NT2/D1 (cell line): ENCODE measurements at regions not wholly inside any gene's neighbourhood (a gene's known extent, or its start where the extent isn't known, plus 50 kb on each side); places are given as distances from the start of the nearest gene placed in this dataset.

Experiments used
- DNase-seq: peaks from one replicate; pipeline ENCODE4 v3.0.0-alpha.2; 2011; ENCODE audit warnings: low read depth, low spot score
- H3K27me3 ChIP-seq: 2 replicates; pipeline ENCODE4 v1.6.0; 2011; ENCODE audit warnings: mild to moderate bottlenecking; ENCODE audit not compliant: insufficient read length, insufficient read depth
- H3K36me3 ChIP-seq: 2 replicates; pipeline ENCODE4 v1.6.1; 2011; ENCODE audit warnings: mild to moderate bottlenecking, low read length, mixed read lengths; ENCODE audit not compliant: insufficient read depth, insufficient read length
- H3K4me1 ChIP-seq: 2 replicates; pipeline ENCODE4 v1.5.1; 2011; ENCODE audit not compliant: insufficient read depth, insufficient read length
- H3K4me3 ChIP-seq: 2 replicates; pipeline ENCODE4 v1.5.1; 2011; ENCODE audit warnings: low read depth; ENCODE audit not compliant: insufficient read length
- H3K9ac ChIP-seq: 2 replicates; pipeline ENCODE4 v1.6.0; 2011; ENCODE audit warnings: low read depth; ENCODE audit not compliant: insufficient read length
- H3K9me3 ChIP-seq: 2 replicates; pipeline ENCODE4 v1.5.1; 2011; ENCODE audit warnings: mild to moderate bottlenecking, low read length; ENCODE audit not compliant: insufficient read depth
- SUZ12 ChIP-seq: IDR thresholded peaks from 2 replicates; pipeline ENCODE4 v1.6.1; 2011; ENCODE audit not compliant: insufficient read length, insufficient read depth; ENCODE audit errors: extremely low read depth
- YY1 ChIP-seq: IDR thresholded peaks from 2 replicates; pipeline ENCODE4 v1.6.1; 2011; ENCODE audit not compliant: insufficient read length, insufficient read depth
- ZNF274 ChIP-seq: IDR thresholded peaks from 2 replicates; pipeline ENCODE4 v1.6.1; 2011; ENCODE audit warnings: mild to moderate bottlenecking, low read depth, low read length

DNA sequence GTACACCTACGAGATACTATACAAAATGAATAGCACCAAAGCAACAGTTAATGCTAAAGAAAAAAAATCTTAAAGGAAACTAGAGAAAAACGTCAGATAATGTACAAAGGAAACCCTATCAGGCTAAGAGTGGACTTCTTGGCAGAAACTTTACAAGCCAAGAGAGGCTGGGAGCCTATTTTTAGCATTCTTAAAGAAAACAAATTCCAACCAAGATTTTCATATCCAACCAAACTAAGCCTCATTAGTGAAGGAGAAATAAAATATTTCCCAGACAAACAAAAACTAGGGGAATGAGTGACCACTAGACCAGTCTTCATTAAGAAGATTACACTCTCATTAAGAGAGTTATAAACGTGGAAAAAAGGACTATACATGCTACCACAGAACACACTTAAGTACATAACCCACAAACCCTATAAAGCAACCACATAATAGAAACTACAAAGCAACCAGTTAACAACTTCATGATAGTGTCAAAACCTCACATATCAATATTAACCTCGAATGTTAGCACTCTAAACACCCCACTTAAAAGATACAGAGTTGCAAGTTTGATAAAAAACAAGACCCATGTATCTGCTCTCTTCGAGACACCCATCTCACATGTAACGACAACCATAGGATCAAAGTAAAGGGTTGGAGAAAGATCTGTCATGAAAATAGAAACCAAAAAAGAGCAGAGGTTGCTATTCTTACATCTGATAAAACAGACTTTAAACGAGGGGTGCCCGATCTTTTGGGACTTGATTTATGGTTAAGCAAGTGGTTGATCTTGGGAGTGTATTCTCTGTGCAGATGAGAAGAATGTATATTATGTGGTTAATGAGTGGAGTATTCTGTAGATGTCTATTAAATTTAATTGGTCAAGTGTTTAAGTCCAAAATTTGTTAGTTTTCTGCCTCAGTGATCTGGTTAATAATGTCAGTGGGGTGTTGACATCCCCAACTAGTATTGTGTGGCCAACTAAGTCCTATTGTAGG lies 1301.4 kb downstream of the PLA2G4A start:
- Histone ChIP-seq H3K4me1 (no peaks in the 10 kb centered on the region), H3K9me3 (no peaks in the 10 kb centered on the region; the same call in 1 of the 2 replicates), H3K36me3 (no peaks in the 10 kb centered on the region), H3K4me3 (no peak overlapping the region), H3K9ac (no peak overlapping the region), H3K27me3 (no peaks in the 10 kb centered on the region)
- TF ChIP-seq SUZ12 (no peak), ZNF274 (no peak), YY1 (no peak)
- no peak for DNase-seq

DNA sequence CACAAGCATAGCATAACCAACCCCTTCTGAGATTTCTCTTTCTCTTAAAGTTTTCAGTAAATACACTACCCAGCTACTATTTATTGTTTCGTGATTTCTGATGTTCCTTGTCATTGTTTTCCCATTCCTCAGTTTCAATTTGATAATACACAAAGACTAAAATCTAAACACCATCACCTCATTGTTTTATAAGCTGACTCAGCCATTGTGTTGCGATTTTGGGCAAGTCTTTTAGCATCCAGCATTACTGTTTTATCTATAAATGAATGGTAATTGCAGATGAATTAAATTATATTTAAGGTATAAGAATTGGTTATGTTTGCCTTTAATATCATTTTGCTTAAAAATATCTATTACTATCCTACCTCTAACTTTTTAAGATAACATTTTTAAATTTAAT lies 1308.5 kb downstream of the PLA2G4A start:
- Histone ChIP-seq H3K36me3 (no peaks in the 10 kb centered on the region), H3K9me3 (peaks cover 6% of the 10 kb centered on the region), H3K27me3 (no peaks in the 10 kb centered on the region), H3K4me1 (no peaks in the 10 kb centered on the region), H3K4me3 (no peak overlapping the region), H3K9ac (no peak overlapping the region)
- TF ChIP-seq YY1 = no peak
- no peak for TF ChIP-seq ZNF274
- no peak for TF ChIP-seq SUZ12
- DNase-seq = no peak

DNA sequence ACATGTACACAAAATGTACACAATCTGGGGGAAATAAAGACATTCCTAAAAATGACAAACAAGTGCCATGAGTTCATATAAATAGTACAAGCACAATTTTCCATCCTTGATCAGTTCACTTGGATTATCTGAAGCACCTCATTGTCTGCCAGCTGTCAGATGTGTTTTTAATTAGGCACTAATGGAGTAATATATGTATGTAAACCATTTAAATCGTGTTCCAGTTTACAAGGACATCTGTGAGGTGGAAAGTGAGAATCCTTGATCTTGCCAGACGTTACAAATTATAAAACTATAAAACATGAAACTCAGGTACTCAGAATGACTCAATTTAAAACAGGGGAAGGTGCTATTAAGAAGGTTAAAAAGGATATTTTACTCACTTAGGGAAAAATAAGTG lies 1312.2 kb downstream of the PLA2G4A start:
- TF ChIP-seq ZNF274 (no peak), YY1 (no peak), SUZ12 (no peak)
- Histone ChIP-seq H3K9ac (no peak overlapping the region), H3K9me3 (peaks cover 6% of the 10 kb centered on the region), H3K4me3 (no peak overlapping the region), H3K4me1 (no peaks in the 10 kb centered on the region), H3K27me3 (no peaks in the 10 kb centered on the region), H3K36me3 (no peaks in the 10 kb centered on the region)
- no peak for DNase-seq

DNA sequence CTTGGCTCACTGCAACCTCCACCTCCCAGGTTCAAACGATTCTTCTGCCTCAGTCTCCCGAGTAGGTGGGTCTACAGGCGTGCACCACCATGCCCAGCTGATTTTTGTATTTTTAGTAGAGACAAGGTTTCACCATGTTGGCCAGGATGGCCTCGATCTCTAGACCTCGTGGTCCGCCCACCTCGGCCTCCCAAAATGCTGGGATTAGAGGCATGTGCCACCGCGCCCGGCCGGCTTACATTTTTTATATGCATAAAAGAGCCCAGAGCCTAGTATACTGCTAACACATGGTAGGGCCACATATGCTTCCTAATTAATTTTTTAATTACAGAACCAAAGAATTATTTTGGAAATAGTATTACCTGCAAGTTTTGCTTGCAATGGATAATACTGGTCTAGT lies 1325.4 kb downstream of the PLA2G4A start:
- TF ChIP-seq SUZ12 (no peak), YY1 (no peak), ZNF274 (no peak)
- no peaks in the 10 kb centered on the region for H3K27me3 ChIP-seq
- H3K4me3 ChIP-seq = no peak overlapping the region
- no peaks in the 10 kb centered on the region for H3K9me3 ChIP-seq
- DNase-seq = no peak
- no peaks in the 10 kb centered on the region for H3K4me1 ChIP-seq
- no peaks in the 10 kb centered on the region for H3K36me3 ChIP-seq
- H3K9ac ChIP-seq = no peak overlapping the region

DNA sequence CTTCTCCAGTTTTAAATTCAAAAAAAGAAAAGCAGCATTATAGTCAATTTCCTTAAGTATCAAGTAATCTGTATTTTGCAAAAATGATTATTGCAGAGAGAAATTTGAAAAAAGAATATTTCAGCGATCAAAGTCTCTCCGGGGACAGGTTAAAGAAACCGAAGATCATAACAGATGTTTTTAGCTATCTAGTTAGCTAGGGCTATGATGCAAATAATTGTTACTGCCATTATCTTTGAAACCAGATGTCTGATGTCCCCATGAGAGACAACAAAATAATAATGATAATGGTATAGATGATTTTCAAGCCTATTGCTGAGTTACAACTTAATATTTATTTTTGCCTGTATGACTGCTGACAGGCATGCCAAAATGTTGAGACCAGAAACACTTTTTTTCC lies 1326.0 kb downstream of the PLA2G4A start:
- DNase-seq = no peak
- TF ChIP-seq ZNF274 (no peak), SUZ12 (no peak), YY1 (no peak)
- H3K36me3 ChIP-seq = no peaks in the 10 kb centered on the region

DNA sequence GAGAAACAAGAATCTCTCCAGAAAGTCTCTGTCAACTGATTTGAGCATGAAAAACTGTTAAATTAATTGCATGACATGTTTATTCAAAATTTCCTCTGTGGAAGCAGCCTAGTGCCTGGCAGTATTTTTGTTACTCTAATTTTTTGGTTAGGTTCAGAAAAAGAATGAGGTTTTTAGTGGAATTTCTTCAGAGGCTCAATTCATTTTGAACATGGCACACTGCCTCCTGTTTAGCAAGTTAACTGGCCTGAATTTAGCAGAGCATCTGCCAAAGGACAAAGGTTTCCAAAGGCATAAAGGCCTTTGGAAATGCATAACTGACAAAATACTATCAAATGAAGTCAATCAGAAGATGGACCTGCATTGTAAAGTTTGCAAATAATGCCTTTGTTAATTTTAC lies 1326.5 kb downstream of the PLA2G4A start:
- no peak overlapping the region for H3K9ac ChIP-seq
- H3K9me3 ChIP-seq = no peaks in the 10 kb centered on the region
- no peaks in the 10 kb centered on the region for H3K27me3 ChIP-seq

More for the DNA sequence above, 1326.0 kb downstream of the PLA2G4A start:
- H3K27me3 ChIP-seq = no peaks in the 10 kb centered on the region
- H3K4me3 ChIP-seq = no peak overlapping the region
- no peaks in the 10 kb centered on the region for H3K4me1 ChIP-seq
- no peaks in the 10 kb centered on the region for H3K9me3 ChIP-seq
- no peak overlapping the region for H3K9ac ChIP-seq

DNA sequence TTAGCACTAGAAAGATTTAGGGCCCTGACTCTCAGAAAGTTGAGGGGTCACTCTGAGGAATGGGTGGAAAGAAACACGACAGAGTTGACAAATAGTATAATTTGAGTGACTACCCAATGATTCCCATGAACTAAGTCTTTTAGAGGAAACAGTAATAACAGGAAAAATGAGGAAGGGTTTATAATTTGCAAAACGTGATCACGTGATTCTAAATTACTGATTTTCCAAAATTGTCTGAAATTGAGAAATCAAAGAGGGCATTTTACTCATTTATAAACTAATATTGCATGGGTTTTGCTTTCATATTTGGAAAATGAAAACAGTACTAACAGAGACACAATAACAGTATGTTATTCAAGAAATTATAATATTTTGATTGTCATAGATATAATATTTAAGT lies 1335.7 kb downstream of the PLA2G4A start:
- H3K27me3 ChIP-seq = no peaks in the 10 kb centered on the region
- no peaks in the 10 kb centered on the region for H3K9me3 ChIP-seq
- no peak for DNase-seq
- no peak overlapping the region for H3K9ac ChIP-seq
- no peaks in the 10 kb centered on the region for H3K36me3 ChIP-seq
- TF ChIP-seq YY1 (no peak), SUZ12 (no peak), ZNF274 (no peak)
- no peaks in the 10 kb centered on the region for H3K4me1 ChIP-seq
- no peak overlapping the region for H3K4me3 ChIP-seq

More for the DNA sequence above, 1326.5 kb downstream of the PLA2G4A start:
- no peak for DNase-seq
- Histone ChIP-seq H3K4me3 (no peak overlapping the region), H3K4me1 (no peaks in the 10 kb centered on the region), H3K36me3 (no peaks in the 10 kb centered on the region)
- TF ChIP-seq ZNF274 = no peak
- no peak for TF ChIP-seq YY1
- TF ChIP-seq SUZ12 = no peak

DNA sequence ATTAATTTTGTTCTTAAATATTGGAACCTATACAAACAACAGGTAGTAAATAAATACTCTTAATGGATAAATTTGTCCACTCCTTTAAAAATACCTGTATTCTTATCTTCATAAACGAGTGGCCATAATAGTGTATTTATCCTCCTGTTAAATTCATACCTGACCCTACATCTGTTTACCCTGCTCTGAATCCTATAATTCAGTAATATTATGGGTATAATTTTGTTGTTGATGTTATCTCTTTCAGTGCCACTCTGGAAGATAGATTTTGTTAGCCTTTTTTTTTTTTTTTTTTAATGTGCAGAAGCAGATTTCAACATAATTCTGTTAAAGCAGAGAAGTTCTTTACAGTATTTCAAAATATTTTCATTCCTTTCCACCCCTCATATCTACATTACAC lies 1337.9 kb downstream of the PLA2G4A start:
- Histone ChIP-seq H3K9ac (no peak overlapping the region), H3K9me3 (no peaks in the 10 kb centered on the region), H3K4me3 (no peak overlapping the region), H3K4me1 (no peaks in the 10 kb centered on the region), H3K36me3 (no peaks in the 10 kb centered on the region), H3K27me3 (no peaks in the 10 kb centered on the region)
- TF ChIP-seq SUZ12 (no peak), YY1 (no peak), ZNF274 (no peak)
- DNase-seq = no peak
